ENCODE measurements at regions not wholly inside any gene's neighbourhood (a gene's known extent, or its start where the extent isn't known, plus 50 kb on each side); places are given as distances from the start of the nearest gene placed in this dataset.
"Not testable (repeated sequence)": the region's sequence is repeated elsewhere in the genome, so short reads cannot be mapped to it uniquely, and the experiment has no call there.

DNA sequence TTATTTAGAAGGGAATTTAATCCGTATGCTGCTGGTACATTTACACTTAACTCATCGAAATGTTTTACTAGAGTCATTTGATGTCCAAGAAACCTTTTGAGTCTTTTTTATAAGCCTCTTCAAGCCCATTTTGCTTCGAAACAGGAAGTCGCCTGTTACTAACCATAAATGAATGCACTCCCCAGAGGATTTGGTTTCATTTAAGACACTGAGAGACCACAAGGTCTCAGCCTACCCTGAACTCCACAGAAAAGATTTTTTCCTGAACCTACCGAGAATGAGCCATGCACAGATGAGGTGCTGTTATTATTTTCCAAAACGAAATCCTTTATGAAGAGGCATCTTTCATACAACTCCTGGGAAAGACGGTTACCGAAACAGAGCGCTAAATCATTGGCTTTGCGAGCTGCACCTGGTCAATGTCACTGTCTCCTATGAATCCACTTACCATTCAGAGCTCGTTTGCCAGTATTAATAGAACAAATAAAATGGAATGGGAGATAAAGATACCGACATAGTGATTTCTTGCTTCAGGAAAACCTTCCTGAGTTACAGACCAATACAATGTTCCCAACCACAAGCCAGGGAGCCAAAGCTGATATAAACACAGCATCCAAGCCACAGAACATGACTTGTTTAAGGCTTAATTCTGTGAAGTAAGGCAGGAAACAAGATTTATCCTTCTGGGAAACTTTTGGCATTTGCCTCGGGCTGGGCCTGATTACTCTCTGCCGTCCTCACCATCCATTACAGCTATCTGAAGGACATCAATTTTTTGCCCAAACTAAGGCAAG, 382.1 kb downstream of the OSR1 start:
- DNase-seq, result no peak

DNA sequence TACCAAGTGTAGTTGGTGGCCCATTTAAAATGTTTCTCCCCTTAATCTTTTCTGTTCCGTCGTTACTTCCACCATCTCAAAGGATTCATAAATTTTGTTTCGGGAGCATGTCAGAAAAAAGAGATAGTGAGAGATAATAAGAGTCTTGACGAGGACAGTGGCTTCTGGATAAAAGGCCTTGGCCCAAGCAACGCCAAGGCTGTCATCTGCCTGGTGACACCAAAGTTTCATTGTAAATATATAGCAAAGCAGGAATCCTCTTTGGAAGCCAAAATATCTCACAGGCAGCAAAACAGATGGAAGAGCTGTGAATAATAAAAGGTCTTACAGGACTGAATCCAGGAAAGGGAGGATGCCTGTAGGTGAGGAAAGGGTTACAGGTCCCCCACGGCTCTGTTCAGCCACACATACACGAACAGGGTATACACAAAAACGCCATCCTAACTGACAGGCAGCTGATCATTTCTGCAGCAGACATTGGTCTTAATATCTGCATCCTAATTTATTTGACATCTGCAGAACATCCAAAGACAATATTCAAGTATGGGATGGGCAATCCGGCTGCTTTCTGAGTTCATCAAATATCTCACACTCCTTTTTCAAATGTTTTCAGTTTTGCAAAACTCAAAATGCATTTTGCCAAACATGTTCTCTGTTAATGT, 382.8 kb downstream of the OSR1 start:
- no peak for DNase-seq

DNA sequence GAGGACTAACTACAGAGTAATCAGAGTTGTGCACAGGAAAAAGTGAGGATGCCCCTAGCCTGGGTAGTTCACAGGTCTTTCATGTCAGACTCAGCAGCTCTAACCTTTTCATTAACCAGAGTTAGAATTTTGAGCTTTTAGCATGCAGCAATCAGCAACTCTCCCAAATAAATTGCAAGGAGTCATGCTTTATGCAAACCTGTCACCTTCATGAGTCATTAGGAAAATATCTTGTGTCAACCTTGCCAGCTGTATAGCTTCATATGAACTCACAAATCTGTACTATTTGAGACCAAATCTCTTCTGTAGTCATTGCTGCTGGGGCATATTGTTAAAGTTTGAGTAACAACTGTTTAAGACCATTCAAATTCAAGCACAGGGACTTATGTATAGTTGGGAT, 382.3 kb upstream of the NT5C1B start:
- DNase-seq, result no peak

DNA sequence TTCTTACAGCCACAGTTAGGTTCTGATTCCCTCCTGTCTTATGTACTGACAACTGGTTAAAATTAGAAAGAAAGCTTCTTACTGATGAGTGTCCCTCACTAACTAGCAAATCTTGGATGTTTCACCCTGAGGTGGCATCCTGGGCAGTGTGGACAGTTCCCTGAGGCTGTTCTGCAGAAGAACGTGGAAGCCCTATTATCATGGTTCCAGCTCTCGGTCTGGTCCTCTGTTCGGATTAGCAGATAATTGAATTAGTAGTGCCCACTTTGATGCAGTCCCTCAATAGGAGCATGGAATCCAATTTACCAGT, 381.7 kb upstream of the NT5C1B start:
- DNase-seq, result no peak

DNA sequence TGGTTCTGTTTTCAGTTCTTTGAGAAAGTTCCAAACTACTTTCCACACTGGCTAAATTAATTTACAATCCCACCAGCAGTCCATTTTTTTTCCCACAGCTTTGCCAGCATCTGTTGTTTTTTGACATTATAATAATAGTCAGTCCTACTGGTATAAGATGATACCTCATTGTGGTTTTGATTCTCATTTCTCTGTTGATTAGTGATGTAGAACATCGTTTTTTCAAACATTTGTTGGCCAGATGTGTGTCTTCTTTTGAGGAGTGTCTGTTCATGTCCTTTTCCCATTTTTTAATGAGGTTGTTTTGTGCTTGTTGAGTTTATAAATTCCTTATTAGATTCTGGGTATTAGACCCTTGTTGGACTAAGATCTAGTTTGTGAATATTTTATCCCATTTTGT, 376.8 kb upstream of the NT5C1B start:
- DNase-seq, result no peak

DNA sequence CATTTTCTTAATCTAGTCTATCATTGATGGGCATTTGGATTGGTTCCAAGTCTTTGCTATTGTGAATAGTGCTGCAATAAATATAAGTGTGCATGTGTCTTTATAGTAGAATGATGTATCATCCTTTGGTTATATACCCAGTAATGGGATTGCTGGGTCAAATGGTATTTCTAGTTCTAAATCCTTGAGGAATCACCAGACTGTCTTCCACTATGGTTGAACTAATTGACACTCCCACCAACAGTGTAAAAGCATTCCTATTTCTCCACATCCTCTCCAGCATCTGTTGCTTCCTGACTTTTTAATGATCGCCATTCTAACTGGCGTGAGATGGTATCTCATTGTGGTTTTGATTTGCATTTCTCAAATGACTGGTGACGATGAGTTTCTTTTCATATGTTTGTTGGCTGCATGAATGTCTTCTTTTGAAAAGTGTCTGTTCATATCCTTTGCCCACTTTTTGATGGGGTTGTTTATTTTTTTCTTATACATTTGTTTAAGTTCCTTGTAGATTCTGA, 374.4 kb upstream of the NT5C1B start:
- DNase-seq, result not testable (repeated sequence)

DNA sequence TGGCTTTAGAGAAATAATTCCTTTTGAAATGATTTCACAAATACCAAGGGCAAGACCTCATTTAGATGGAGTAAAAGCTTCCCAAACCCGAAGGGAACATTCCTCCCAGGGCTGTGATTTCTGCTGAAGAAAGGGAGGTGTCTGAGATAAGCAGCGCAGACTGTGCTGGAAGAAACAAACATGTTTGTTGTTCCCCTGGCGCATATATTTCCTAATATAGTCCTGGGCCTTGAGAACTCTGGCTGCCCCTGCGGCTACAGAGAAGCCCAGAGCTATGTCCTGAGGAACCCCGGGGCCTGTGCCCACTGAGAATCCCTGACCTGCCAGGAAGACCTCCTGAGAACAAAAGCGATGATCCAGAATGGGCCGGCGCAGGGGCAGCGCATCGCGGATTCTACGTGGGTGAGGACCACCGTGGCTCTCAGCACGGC, 372.6 kb upstream of the NT5C1B start:
- DNase-seq, result no peak

DNA sequence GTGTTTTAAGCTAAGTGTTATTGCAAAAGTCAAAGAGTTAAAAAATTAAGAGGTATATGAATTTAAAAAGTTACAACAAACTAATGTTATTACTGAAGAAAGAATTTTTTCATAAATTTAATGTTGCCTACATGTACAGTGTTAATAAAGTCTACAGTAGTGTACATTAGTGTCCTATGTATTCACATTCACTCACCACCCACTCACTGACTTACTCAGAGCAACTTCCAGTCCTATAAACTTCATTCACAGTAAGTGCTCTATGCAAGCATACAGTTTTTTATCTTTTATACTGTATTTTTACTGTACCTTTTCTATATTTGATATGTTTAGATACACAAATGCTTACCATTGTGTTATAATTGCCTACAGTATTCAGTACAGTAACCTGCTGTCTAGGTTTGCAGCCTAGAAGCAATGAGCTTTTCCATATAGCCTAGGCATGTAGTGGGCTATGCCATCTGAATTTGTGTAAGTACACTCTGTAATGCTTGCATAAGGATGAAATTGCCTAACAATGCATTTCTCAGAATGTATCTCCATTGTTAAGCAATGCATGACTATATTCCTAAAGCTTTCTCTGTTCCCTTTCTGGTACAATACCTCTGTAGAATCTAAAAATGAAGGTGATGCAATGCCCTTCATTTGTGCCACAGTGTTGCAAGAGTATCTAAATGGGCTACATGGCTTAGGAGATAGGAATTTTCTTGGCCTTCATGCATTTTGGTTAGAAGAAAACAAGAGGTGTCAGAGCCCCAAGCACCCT, 370.8 kb upstream of the NT5C1B start:
- no peak for DNase-seq

DNA sequence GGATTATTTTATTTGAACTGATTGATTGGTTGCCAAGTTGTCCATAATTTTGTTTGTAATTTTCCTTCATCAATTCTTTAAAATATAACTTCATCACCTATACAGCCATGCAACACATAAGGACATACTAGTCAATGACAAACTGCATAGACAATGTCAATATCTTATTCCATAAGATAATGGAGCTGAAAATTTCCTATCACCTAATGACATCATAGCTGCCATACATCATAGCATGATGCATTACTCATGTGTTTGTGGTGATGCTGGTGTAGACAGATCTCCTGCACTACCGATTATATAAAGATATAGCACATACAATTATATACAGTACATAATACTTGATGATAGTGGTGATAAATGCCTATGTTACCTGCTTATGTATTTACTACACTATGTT, 369.8 kb upstream of the NT5C1B start:
- DNase-seq, result no peak

DNA sequence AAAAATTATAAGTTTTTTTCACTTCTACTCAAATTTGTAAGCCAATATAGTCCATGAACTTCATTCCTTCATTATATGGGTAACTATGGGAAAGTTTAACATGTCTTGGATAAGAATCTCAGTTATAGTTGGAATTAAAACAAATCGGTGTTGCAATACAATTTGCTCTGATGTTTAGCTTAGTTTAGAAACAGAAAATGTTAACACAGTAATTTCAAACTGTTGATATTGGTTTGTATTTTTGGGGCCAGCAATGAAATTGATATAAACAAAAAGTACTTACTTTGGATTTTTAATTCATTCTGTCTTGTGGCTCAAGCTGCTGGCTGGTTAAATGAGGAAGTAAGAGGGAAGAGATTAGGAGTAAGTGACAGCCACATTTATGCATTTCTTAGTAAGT, 368.5 kb upstream of the NT5C1B start:
- no peak for DNase-seq

DNA sequence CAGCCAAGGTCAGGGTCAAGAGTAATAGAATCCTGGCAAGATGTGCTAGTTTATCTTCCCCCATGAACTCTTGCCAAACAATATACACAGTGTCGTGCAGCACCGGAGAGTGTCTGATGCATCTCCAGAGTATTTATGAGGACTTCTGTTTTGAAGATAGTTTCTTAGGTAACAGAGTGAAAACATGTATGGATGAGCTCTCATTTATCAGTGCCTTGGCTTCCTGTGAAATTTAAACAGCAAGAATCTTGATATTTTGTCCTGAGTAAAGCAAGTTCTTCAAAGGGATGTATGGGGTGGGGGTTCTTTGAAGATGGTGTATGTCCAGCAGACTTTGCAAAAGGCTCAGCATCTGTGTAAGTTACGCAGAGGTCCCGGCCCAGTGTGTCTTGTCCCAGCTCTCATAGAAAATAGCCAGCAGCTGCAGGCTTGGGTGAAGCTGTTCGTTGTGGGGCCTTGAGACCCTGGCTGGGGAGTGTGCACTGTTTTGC, 361.0 kb upstream of the NT5C1B start:
- no peak for DNase-seq

DNA sequence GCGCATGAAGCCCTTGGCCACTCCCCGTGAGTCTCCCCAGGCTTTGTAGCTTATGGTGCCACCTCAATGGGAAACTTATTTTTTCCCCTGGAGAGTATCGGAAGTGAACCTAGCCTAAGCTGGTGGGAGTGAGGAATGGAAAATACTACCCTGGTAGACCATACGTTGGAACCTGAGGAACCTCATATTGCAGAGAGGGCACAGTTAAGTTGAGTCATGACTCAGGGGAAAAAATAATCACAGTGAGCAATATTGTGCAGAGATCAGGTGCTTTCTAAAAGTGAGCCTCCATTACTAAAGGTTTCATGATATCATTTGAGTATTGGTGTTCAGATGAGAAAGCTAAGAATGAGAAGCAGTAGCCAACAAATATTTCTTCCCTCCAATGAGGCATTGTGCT, 360.5 kb upstream of the NT5C1B start:
- DNase-seq, result no peak

DNA sequence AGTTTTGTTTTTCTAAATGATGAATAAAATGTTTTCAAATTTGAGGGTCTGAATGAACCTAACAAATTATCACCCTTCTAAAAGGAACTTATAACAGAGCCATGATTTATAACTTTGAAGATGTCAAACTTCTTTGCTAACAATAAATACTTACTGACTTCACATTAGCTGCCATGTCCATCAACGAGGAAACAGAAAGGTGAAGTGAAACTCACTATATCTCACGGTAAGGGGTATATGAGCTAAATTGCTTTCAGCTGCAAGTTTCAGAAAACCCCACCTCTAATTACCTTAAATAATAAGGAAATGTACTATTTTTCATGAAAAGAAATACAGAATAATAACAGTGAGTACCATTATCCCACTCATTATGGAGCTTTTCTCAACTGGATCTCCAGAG, 350.8 kb upstream of the NT5C1B start:
- no peak for DNase-seq

DNA sequence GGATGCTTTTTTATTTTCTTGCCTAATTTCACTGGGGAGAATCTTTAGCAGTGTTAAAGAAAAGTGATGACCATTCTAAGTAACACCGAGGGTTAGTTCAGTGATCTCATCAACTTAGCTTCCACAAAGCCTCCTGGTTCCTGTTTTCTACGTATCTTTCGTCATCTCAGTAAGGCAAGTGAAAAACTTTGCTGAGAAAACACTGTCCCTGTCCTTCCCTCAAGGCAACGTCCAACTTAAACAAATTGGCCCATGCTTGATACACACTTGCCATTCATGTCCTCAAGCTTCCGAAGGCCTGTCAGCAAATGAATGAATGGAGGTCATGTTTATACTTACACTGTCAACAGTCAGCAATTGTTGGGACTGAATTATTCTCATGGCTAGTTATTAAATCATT, 350.4 kb upstream of the NT5C1B start:
- not testable (repeated sequence) for DNase-seq

DNA sequence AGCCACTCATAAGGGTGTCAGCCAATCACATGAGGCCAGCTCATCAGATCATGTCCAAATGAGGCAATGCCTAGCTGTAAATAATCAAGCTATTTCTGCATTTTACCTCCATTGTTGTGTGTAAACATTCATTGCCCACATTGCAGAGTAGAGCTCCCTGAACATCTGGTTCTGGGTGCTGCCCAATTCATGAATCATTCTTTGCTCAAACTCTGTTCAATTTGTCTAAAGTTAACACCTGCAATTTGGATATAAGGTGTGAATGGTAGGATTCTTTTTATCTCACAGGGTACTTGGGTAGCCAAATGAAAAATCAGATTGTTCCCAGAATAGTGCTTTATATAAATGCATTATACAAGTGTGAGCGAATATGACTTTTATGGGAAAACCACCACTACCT, 345.5 kb upstream of the NT5C1B start:
- no peak for DNase-seq

DNA sequence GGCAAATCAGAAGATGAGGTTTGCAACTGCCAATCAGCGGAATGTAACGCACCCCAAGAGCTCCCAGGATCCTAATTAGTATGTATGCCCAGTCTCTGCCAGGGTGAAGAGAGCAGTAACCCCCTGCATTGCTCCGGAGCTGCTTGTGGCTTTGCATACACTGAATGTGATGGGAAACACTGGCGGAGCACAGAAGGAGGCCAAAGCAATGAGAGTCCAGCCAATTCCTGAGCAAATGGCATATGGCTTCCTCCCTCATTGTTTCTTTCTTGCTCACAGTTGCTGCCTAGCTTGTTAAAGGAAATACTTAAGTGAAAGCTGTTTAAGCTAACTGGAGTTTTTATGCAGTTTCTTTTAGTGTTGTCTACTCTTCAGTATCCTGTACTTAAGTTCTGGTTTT, 343.5 kb upstream of the NT5C1B start:
- DNase-seq, result no peak

DNA sequence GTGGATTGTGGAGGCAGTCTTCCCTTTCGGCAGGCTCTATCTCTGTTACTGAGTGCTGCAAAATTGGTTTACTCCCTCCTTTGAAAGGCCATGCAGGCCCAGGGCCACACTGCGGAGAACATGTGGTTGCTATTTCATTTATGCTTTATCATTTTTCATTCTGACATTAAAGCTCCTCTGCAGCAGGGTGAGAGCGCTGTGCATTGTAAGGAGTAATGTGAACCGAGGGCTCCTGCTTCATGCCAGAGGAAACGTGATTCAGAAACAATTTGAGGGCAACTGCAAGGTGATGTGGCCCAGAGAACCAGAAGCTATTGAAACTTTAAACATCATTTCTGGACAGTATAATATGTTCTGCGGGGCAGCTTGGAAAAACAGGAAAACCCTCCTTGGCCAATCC, 341.6 kb upstream of the NT5C1B start:
- no peak for DNase-seq

DNA sequence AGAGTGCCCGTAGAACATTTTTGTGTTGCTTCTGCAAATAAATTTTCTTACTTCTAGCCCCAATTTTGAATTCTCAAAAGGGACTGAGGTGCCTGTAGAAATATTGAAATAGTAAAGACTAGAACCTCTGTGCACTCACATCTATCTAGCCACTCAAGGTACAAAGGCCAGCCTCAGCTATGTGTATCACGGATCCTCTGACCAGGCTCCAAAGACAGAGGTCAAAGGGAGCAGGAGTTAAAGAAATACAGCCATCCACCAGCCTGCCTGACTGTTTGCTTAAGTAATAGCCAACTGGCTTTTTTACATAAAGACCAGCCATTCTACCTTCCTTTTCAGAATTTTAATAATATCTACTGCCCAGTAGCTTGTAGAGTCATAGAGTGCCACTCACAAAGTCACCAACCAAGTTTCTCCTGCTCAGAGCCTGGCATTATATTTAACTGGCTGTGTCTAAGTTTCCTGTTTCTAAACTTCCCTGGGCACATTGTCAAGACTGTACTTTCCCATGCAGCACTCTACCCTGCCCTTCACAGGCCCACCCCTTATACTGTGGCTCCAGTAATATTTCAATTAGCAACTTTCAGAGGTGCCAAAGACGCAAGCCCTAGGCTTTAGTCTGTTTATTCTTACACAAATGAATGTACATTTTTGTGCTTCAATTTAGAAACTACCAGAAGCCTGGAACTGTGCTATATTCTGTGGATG, 338.3 kb upstream of the NT5C1B start:
- DNase-seq, result no peak

DNA sequence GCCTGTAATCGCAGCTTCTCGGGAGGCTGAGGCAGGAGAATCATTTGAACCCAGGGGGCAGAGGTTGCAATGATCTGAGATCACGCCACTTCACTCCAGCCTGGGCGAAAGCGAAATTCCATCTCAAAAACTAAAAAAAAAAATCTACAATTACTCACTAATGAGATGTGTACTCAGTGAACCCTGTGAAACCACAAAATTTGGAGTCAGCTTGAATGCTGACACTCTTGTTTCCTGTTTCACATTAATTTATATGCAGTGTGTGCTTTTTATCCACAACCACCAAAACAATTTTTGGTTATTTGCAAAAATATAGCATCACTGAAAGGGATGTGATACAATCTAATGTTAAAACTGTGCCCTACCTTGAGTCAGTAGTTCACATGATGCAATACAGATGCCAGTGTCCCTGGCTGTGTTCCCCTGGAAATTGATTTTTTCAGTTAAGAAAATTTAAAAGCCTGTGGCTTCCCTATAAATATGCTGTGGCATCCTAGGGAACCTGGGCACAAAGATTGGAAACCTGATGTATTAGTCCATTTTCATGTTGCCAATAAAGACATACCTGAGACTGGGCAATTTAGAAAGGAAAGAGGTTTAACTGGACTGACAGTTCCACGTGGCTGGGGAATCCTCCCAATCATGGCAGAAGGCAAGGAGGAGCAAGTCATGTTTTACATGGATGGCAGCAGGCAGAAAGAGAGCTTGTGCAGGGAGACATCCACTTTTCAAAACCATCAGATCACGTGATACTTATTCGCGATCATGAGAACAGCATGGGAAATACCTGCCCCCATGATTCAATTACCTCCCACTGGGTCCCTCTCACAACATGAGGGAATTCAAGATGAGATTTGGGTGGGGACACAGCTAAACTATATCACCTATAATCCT, 337.5 kb upstream of the NT5C1B start:
- no peak for DNase-seq

DNA sequence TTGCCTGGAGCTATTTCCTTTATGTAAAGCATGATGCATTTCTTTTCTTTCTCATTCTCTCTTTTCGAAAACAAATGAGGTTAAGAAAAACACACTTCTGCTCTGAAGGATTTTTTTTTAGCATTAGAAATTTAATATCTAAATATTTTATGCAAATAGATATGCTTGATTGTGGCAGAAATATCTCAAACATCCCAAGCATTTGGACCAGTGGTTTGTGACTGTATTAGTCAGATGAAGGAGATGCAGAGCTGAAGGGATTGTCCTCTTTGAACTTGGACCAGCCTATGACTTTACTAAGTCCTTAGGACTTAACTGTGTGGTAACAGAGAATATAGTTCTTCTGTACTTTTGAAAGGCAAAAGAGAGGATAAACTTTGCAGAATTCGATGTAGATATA, 335.9 kb upstream of the NT5C1B start:
- DNase-seq, result no peak

DNA sequence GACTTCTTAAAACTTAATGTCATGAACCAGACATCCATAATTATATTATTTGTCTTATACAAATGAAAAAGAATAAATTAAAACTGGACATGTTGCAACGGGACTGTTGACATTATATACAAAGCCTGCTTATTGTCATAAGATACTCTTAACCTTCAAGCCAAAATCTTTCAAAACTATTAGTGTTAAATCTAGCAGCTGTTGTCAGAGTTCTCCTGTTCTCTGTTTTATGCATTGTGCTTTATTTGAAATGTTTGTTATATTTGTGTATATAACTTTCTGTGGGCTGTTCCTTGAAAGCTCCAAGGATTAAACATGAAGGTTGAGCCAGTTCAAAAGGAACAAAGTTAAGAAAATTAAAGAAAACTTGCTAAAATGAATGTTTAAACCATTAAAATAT, 335.5 kb upstream of the NT5C1B start:
- DNase-seq, result no peak

DNA sequence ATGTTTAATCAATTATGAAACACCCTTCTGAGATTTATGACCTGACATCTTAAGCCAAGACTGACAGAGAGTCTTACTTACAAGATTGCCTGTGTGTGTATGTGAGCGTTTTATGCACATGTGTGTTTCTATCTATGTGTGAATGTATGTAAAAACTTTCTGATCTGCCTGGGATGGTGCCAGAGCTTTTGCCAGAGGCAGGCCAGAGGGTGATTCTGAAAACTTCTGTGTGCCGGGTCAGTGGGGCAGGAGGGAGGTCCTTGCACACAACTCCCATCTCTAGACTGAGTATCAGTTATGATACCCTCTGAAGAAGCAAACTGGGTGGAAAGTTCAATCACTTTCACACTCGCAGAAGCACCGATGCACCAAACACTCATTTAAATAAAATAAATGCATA, 335.0 kb upstream of the NT5C1B start:
- DNase-seq, result no peak
